ENCODE measurements at regions not wholly inside any gene's neighbourhood (a gene's known extent, or its start where the extent isn't known, plus 50 kb on each side); places are given as distances from the start of the nearest gene placed in this dataset.
"Not testable (repeated sequence)": the region's sequence is repeated elsewhere in the genome, so short reads cannot be mapped to it uniquely, and the experiment has no call there.

DNA sequence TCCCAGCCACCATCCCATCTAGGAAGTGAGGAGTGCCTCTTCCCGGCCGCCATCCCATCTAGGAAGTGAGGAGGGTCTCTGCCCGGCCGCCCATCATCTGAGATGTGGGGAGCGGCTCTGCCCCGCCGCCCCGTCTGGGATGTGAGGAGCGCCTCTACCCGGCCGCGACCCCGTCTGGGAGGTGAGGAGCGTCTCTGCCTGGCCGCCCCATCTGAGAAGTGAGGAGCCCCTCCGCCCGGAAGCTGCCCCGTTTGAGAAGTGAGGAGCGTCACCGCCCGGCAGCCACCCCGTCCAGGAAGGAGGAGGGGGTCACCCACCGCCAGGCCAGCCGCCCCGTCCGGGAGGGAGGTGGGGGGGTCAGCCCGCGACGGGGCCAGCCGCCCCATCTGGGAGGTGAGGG is 77.5 kb upstream of the MS4A8 start:
- TF ChIP-seq, protein P1, sequence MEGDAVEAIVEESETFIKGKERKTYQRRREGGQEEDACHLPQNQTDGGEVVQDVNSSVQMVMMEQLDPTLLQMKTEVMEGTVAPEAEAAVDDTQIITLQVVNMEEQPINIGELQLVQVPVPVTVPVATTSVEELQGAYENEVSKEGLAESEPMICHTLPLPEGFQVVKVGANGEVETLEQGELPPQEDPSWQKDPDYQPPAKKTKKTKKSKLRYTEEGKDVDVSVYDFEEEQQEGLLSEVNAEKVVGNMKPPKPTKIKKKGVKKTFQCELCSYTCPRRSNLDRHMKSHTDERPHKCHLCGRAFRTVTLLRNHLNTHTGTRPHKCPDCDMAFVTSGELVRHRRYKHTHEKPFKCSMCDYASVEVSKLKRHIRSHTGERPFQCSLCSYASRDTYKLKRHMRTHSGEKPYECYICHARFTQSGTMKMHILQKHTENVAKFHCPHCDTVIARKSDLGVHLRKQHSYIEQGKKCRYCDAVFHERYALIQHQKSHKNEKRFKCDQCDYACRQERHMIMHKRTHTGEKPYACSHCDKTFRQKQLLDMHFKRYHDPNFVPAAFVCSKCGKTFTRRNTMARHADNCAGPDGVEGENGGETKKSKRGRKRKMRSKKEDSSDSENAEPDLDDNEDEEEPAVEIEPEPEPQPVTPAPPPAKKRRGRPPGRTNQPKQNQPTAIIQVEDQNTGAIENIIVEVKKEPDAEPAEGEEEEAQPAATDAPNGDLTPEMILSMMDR (conservative IDR thresholded peaks at IDR 0.05; ENCODE audit: low read depth, low read length) = not testable (repeated sequence)
- not testable (repeated sequence) for TF ChIP-seq EZH2 (IDR thresholded peaks at IDR 0.05; ENCODE audit: borderline replicate concordance, low read depth, low read length, poor library complexity, severe bottlenecking)

Data from A673 (cell line).